Upper lobe of right lung (tissue), 1 donor: ENCODE measurements at regions not wholly inside any gene's neighbourhood (a gene's known extent, or its start where the extent isn't known, plus 50 kb on each side); places are given as distances from the start of the nearest gene placed in this dataset.

Source experiments
- ATAC-seq: fragments of 200-7000 bp; cut with Tn5 transposase; one replicate; pipeline ENCODE4 v1.9.1; 2020; ENCODE audit warnings: mild to moderate bottlenecking, moderate library complexity
- DNase-seq: peaks from one replicate; pipeline ENCODE4 v3.0.0-alpha.2; 2020
- H3K27ac ChIP-seq: fragments of 200-600 bp; one replicate; pipeline ENCODE4 v1.8.0; 2022
- H3K27me3 ChIP-seq: fragments of 200-600 bp; one replicate; pipeline ENCODE4 v1.8.0; 2022; ENCODE audit warnings: mild to moderate bottlenecking
- H3K36me3 ChIP-seq: fragments of 200-600 bp; one replicate; pipeline ENCODE4 v1.8.0; 2022
- H3K4me1 ChIP-seq: fragments of 200-600 bp; one replicate; pipeline ENCODE4 v1.8.0; 2022
- H3K4me3 ChIP-seq: fragments of 200-600 bp; one replicate; pipeline ENCODE4 v1.8.0; 2022; ENCODE audit warnings: mild to moderate bottlenecking
- H3K9me3 ChIP-seq: fragments of 200-600 bp; one replicate; pipeline ENCODE4 v1.8.0; 2022
- CTCF ChIP-seq: fragments of 200-600 bp; IDR thresholded peaks from one replicate; pipeline ENCODE4 v1.8.0; 2022; ENCODE audit warnings: antibody characterized with exemption
- intact Hi-C: fragments of 100-400 bp; cut with DNase I; formaldehyde crosslinking; loops from one replicate; pipeline ENCODE4 v1.11.0; 2022
- donor health status: DM: no; HTN: yes; CAD: no; lungs with severe emphysema.

- ATAC-seq (no peak), DNase-seq (no peak)
- Histone ChIP-seq H3K4me1 (no peaks in the 10 kb centered on the region), H3K36me3 (no peaks in the 10 kb centered on the region), H3K4me3 (no peak overlapping the region), H3K27me3 (no peaks in the 10 kb centered on the region), H3K9me3 (no peaks in the 10 kb centered on the region), H3K27ac (no peak overlapping the region)
- no peak for TF ChIP-seq CTCF
- intact Hi-C loops: no loop called here
Observed at GRCh38 chr5:92559331-92559730, 1021.7 kb downstream of the NR2F1-AS1 start.

- no peaks in the 10 kb centered on the region for H3K36me3 ChIP-seq
- H3K27me3 ChIP-seq: no peaks in the 10 kb centered on the region
- H3K27ac ChIP-seq: no peak overlapping the region
- no peak for TF ChIP-seq CTCF
- ATAC-seq: no peak
- H3K4me1 ChIP-seq: no peaks in the 10 kb centered on the region
- no peak overlapping the region for H3K4me3 ChIP-seq
- intact Hi-C loops: no loop called here
- H3K9me3 ChIP-seq: no peaks in the 10 kb centered on the region
- DNase-seq: no peak
Observed at GRCh38 chr5:92556747-92557146, 1024.3 kb downstream of the NR2F1-AS1 start.

GRCh38 chr5:92554447-92555085 is 1026.5 kb downstream of the NR2F1-AS1 start:
- intact Hi-C loops: no loop called here
- Histone ChIP-seq H3K27me3 (no peaks in the 10 kb centered on the region), H3K27ac (no peak overlapping the region), H3K36me3 (no peaks in the 10 kb centered on the region), H3K4me1 (no peaks in the 10 kb centered on the region), H3K9me3 (no peaks in the 10 kb centered on the region), H3K4me3 (no peak overlapping the region)
- no peak for TF ChIP-seq CTCF
- ATAC-seq: no peak
- no peak for DNase-seq

- no peaks in the 10 kb centered on the region for H3K4me1 ChIP-seq
- intact Hi-C loops: no loop called here
- no peak for TF ChIP-seq CTCF
- H3K4me3 ChIP-seq: no peak overlapping the region
- H3K9me3 ChIP-seq: no peaks in the 10 kb centered on the region
- H3K27me3 ChIP-seq: no peaks in the 10 kb centered on the region
- DNase-seq: no peak
- H3K36me3 ChIP-seq: no peaks in the 10 kb centered on the region
- H3K27ac ChIP-seq: no peak overlapping the region
- ATAC-seq: no peak
Observed at GRCh38 chr5:92553326-92553725, 1027.7 kb downstream of the NR2F1-AS1 start.

- no peak overlapping the region for H3K4me3 ChIP-seq
- H3K9me3 ChIP-seq: no peaks in the 10 kb centered on the region
- TF ChIP-seq CTCF: no peak
- intact Hi-C loops: no loop called here
- ATAC-seq: no peak
- no peaks in the 10 kb centered on the region for H3K4me1 ChIP-seq
- H3K27me3 ChIP-seq: no peaks in the 10 kb centered on the region
- no peak for DNase-seq
- no peak overlapping the region for H3K27ac ChIP-seq
- H3K36me3 ChIP-seq: no peaks in the 10 kb centered on the region
Observed at GRCh38 chr5:92552206-92553160, 1028.5 kb downstream of the NR2F1-AS1 start.
